Left lung (tissue), 4 donors: ENCODE measurements at regions not wholly inside any gene's neighbourhood (a gene's known extent, or its start where the extent isn't known, plus 50 kb on each side); places are given as distances from the start of the nearest gene placed in this dataset.

ENCODE experiments used
- ATAC-seq: fragments of 200-7000 bp; cut with Tn5 transposase; one replicate; pipeline ENCODE4 v1.9.1; 2020; ENCODE audit warnings: moderate library complexity
- DNase-seq, 4 donors: peaks; one replicate each; pipeline ENCODE4 v3.0.0-alpha.2; 2013 to 2020
- H3K27ac ChIP-seq, 2 donors: fragments of 200-600 bp; sonication (generic) in 1 of 2; one replicate each; pipeline versions ENCODE4 v1.5.0 to v1.8.0; 2020 to 2021
- H3K27me3 ChIP-seq, 2 donors: fragments of 200-600 bp; sonication (generic) in 1 of 2; one replicate each; pipeline versions ENCODE4 v1.5.0 to v1.8.0; 2020 to 2021
- H3K36me3 ChIP-seq, 2 donors: fragments of 200-600 bp; sonication (generic) in 1 of 2; one replicate each; pipeline versions ENCODE4 v1.5.0 to v1.8.0; 2020 to 2021
- H3K4me1 ChIP-seq, 2 donors: fragments of 200-600 bp; one replicate each; pipeline ENCODE4 v1.8.0; 2021
- H3K4me3 ChIP-seq, 2 donors: fragments of 200-600 bp; sonication (generic) in 1 of 2; one replicate each; pipeline versions ENCODE4 v1.5.0 to v1.8.0; 2020 to 2021; ENCODE audit warnings: mild to moderate bottlenecking in 1 of 2
- H3K9me3 ChIP-seq, 2 donors: fragments of 200-600 bp; sonication (generic) in 1 of 2; one replicate each; pipeline versions ENCODE4 v1.5.0 to v1.8.0; 2020 to 2021
- intact Hi-C, 2 donors: fragments of 100-400 bp; cut with DNase I; formaldehyde crosslinking; loops; one replicate each; pipeline versions ENCODE4 v1.11.2 to v1.14.2; 2022
- TF ChIP-seq, protein P1 (sequence below), 2 donors: fragments of 200-600 bp; sonication (generic) in 1 of 2; IDR thresholded peaks; one replicate each; pipeline versions ENCODE4 v1.5.0 to v1.8.0; 2021; ENCODE audit warnings: antibody characterized with exemption in 2 of 2
- donor health status: DM: no; HTN: yes; CAD: no.
- donor health status: DM: no; HTN: no; CAD: no.

DNA sequence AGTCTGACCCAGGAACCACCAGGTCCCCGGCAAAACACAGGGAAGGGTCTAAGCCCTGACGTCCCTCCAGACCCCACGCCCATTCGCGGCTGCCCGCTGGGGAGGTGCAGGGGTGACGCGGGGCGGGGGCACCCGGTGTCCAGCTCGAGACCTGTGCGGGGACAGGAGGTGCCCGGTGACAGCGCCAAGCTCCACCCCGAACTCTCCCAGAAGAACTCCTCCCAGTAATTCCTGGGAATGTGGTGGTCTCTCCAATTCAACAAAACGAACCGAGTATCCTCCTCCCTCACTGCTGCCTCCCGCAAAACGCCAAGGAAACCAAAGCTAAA, 164.1 kb upstream of the PDE10A start:
- DNase-seq (no peak), ATAC-seq (no peak)
- intact Hi-C loops = no loop called here

GRCh38 chr6:165826487-165827189, 163.6 kb upstream of the PDE10A start:
- intact Hi-C loops = no loop called here
- H3K27me3 ChIP-seq = no peaks in the 10 kb centered on the region
- H3K36me3 ChIP-seq = no peaks in the 10 kb centered on the region
- H3K4me3 ChIP-seq = no peak overlapping the region
- ATAC-seq (no peak), DNase-seq (no peak)
- TF ChIP-seq, protein P1, sequence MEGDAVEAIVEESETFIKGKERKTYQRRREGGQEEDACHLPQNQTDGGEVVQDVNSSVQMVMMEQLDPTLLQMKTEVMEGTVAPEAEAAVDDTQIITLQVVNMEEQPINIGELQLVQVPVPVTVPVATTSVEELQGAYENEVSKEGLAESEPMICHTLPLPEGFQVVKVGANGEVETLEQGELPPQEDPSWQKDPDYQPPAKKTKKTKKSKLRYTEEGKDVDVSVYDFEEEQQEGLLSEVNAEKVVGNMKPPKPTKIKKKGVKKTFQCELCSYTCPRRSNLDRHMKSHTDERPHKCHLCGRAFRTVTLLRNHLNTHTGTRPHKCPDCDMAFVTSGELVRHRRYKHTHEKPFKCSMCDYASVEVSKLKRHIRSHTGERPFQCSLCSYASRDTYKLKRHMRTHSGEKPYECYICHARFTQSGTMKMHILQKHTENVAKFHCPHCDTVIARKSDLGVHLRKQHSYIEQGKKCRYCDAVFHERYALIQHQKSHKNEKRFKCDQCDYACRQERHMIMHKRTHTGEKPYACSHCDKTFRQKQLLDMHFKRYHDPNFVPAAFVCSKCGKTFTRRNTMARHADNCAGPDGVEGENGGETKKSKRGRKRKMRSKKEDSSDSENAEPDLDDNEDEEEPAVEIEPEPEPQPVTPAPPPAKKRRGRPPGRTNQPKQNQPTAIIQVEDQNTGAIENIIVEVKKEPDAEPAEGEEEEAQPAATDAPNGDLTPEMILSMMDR (IDR thresholded peaks at IDR 0.05) = no peak
- H3K27ac ChIP-seq = no peak overlapping the region
- no peaks in the 10 kb centered on the region for H3K9me3 ChIP-seq
- no peaks in the 10 kb centered on the region for H3K4me1 ChIP-seq

More for the DNA sequence above, 164.1 kb upstream of the PDE10A start:
- Histone ChIP-seq H3K27ac (no peak overlapping the region), H3K27me3 (no peaks in the 10 kb centered on the region), H3K36me3 (no peaks in the 10 kb centered on the region), H3K4me1 (no peaks in the 10 kb centered on the region), H3K4me3 (no peak overlapping the region), H3K9me3 (no peaks in the 10 kb centered on the region)
- TF ChIP-seq, protein P1 (IDR thresholded peaks at IDR 0.05) = no peak

GRCh38 chr6:165825256-165825815, 162.3 kb upstream of the PDE10A start:
- intact Hi-C loops = no loop called here
- H3K4me3 ChIP-seq = no peak overlapping the region
- no peak for DNase-seq
- TF ChIP-seq, protein P1 (IDR thresholded peaks at IDR 0.05) = no peak
- peaks cover 0 to 10% of the 10 kb centered on the region in 2 donors for H3K27me3 ChIP-seq
- ATAC-seq = no peak
- H3K27ac ChIP-seq = no peak overlapping the region
- no peaks in the 10 kb centered on the region for H3K9me3 ChIP-seq
- no peaks in the 10 kb centered on the region for H3K36me3 ChIP-seq
- H3K4me1 ChIP-seq = no peaks in the 10 kb centered on the region

DNA sequence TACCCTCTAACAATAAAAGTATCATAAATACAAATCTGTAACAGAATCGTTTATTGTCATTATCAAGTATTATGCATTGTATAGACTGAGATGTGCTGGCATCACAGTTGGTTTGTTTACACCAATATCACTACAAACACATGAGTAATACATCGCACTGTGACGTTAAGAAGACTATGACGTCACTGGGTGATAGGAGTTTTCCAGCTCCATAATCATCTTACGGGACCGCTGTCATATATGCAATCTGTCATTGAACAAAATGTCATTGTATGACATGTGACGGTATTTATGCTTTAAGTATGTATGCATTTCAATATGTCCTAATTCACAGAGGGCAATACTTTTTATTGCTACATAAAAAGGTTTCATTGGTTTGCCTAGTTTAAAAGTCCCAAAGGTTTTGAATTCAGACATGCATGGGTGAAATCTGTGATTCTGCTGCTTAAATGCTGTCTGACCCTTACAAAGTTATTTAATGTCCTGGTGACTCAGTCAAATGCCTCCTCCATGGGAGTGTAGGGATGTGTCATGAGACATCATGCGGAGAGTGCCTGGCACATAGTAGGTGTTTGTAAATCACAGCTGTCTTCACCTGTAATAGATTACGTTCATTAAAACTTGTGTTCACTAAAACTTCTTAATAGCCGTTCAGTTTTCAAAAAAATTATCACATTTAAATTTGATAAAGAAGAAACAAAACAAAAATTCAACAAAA, 160.7 kb upstream of the PDE10A start:
- no peaks in the 10 kb centered on the region for H3K4me1 ChIP-seq
- no peak for DNase-seq
- no peaks in the 10 kb centered on the region for H3K9me3 ChIP-seq
- TF ChIP-seq, protein P1 (IDR thresholded peaks at IDR 0.05) = no peak
- peaks cover 7 to 21% of the 10 kb centered on the region in 2 donors for H3K27me3 ChIP-seq
- H3K36me3 ChIP-seq = no peaks in the 10 kb centered on the region
- H3K27ac ChIP-seq = no peak overlapping the region
- no peak overlapping the region for H3K4me3 ChIP-seq
- ATAC-seq = no peak
- intact Hi-C loops = no loop called here

- no peak overlapping the region for H3K4me3 ChIP-seq
- DNase-seq (no peak), ATAC-seq (no peak)
- no peaks in the 10 kb centered on the region for H3K4me1 ChIP-seq
- H3K27me3 ChIP-seq = peaks cover 7 to 34% of the 10 kb centered on the region in 2 donors
- H3K36me3 ChIP-seq = no peaks in the 10 kb centered on the region
- intact Hi-C loops = no loop called here
- H3K27ac ChIP-seq = no peak overlapping the region
- no peaks in the 10 kb centered on the region for H3K9me3 ChIP-seq
- TF ChIP-seq, protein P1 (IDR thresholded peaks at IDR 0.05) = no peak
Observed at GRCh38 chr6:165822501-165822900, 159.5 kb upstream of the PDE10A start.
